Astrocyte (in vitro differentiated cells and primary cell): ENCODE measurements at regions not wholly inside any gene's neighbourhood (a gene's known extent, or its start where the extent isn't known, plus 50 kb on each side); places are given as distances from the start of the nearest gene placed in this dataset.

ENCODE experiments used
- CTCF ChIP-seq: IDR thresholded peaks from 2 replicates; pipeline ENCODE4 v1.5.1; 2011; ENCODE audit warnings: low read depth, mild to moderate bottlenecking, inconsistent platforms, low read length, moderate library complexity; ENCODE audit not compliant: insufficient read depth
- EZH2 ChIP-seq: IDR thresholded peaks from 2 replicates; pipeline ENCODE4 v1.6.1; 2012; ENCODE audit warnings: mild to moderate bottlenecking, low read length, inconsistent platforms; ENCODE audit not compliant: insufficient read depth

- TF ChIP-seq CTCF (no peak), EZH2 (no peak)
Measured at GRCh38 chr10:78336402-78336791, 302.7 kb downstream of the RPS24 start.
